ENCODE measurements at regions not wholly inside any gene's neighbourhood (a gene's known extent, or its start where the extent isn't known, plus 50 kb on each side); places are given as distances from the start of the nearest gene placed in this dataset.
"Not testable (repeated sequence)": the region's sequence is repeated elsewhere in the genome, so short reads cannot be mapped to it uniquely, and the experiment has no call there.

- peaks cover 0 to 25% (median 15%) of the 10 kb centered on the region in 4 donors for H3K4me1 ChIP-seq
- WGBS, 2 donors: 56 to 58% methylated on average over 2 of the region's 2 CpGs
- TF ChIP-seq EP300 (IDR thresholded peaks at IDR 0.05) (no peak), POLR2A (IDR thresholded peaks at IDR 0.05) (no peak), CTCF (IDR thresholded peaks at IDR 0.05) (no peak)
- peaks cover 0 to 11% (median 0%) of the 10 kb centered on the region in 3 donors for H3K36me3 ChIP-seq
- H3K9me3 ChIP-seq: no peaks in the 10 kb centered on the region
- DNase-seq (ENCODE audit: low spot score in 2 of 2): no peak
- no peak overlapping the region for H3K4me3 ChIP-seq
- peak overlapping the region in 1 of 4 donors; percentile 13 for H3K27ac ChIP-seq
- H3K27me3 ChIP-seq: no peaks in the 10 kb centered on the region
These were observed 50.3 kb downstream of the GASK1B start for GRCh38 chr4:158122501-158122900.

GRCh38 chr4:158121161-158121579 lies 51.7 kb downstream of the GASK1B start:
- H3K27ac ChIP-seq: peak overlapping the region in 3 of 4 donors; percentile 5 to 81 (median 77)
- peaks cover 0 to 25% (median 15%) of the 10 kb centered on the region in 4 donors for H3K4me1 ChIP-seq
- TF ChIP-seq CTCF (IDR thresholded peaks at IDR 0.05): no peak
- TF ChIP-seq EP300 (IDR thresholded peaks at IDR 0.05): peak in 1 of 2 donors; percentile 75
- peak overlapping the region in 2 of 4 donors; percentile 27 to 36 for H3K4me3 ChIP-seq
- no peaks in the 10 kb centered on the region for H3K9me3 ChIP-seq
- H3K27me3 ChIP-seq: no peaks in the 10 kb centered on the region
- peak in 1 of 2 donors; percentile 57 for DNase-seq (ENCODE audit: low spot score in 2 of 2)
- no peaks in the 10 kb centered on the region for H3K36me3 ChIP-seq
- 15% methylated on average over 3 of the region's 3 CpGs for WGBS, 2 donors

- peak in 1 of 2 donors; percentile 32 for DNase-seq (ENCODE audit: low spot score in 2 of 2)
- peak overlapping the region in 2 of 4 donors; percentile 77 to 81 for H3K27ac ChIP-seq
- H3K27me3 ChIP-seq, H3K36me3 ChIP-seq, H3K9me3 ChIP-seq: not testable (repeated sequence)
- TF ChIP-seq EP300 (IDR thresholded peaks at IDR 0.05): peak in 1 of 2 donors; percentile 60
- H3K4me1 ChIP-seq: peaks cover 0 to 25% (median 15%) of the 10 kb centered on the region in 4 donors
- H3K4me3 ChIP-seq: peak overlapping the region in 2 of 4 donors; percentile 27 to 36
- 18 to 23% methylated on average over 6 of the region's 6 CpGs for WGBS, 2 donors
These were observed 52.1 kb downstream of the GASK1B start for GRCh38 chr4:158120645-158121151.

- Histone ChIP-seq H3K27ac (no peak overlapping the region), H3K4me1 (peaks cover 0 to 7% (median 0%) of the 10 kb centered on the region in 4 donors), H3K36me3 (no peaks in the 10 kb centered on the region), H3K27me3 (no peaks in the 10 kb centered on the region), H3K4me3 (no peak overlapping the region), H3K9me3 (no peaks in the 10 kb centered on the region)
- TF ChIP-seq POLR2A (IDR thresholded peaks at IDR 0.05) (no peak), EP300 (IDR thresholded peaks at IDR 0.05) (peak in 1 of 2 donors; percentile 51)
- DNase-seq (ENCODE audit: low spot score in 2 of 2): no peak
These were observed 60.2 kb downstream of the GASK1B start for GRCh38 chr4:158112611-158113010.

- TF ChIP-seq POLR2A (IDR thresholded peaks at IDR 0.05) (no peak), EP300 (IDR thresholded peaks at IDR 0.05) (no peak), CTCF (IDR thresholded peaks at IDR 0.05) (no peak)
- Histone ChIP-seq H3K36me3 (no peaks in the 10 kb centered on the region), H3K27me3 (no peaks in the 10 kb centered on the region), H3K9me3 (no peaks in the 10 kb centered on the region), H3K27ac (no peak overlapping the region), H3K4me3 (no peak overlapping the region), H3K4me1 (peaks cover 0 to 7% (median 0%) of the 10 kb centered on the region in 4 donors)
- DNase-seq (ENCODE audit: low spot score in 2 of 2): no peak
- 77 to 83% methylated on average over 2 of the region's 2 CpGs for WGBS, 2 donors
These were observed 61.6 kb downstream of the GASK1B start for GRCh38 chr4:158111241-158111640.

- DNase-seq (ENCODE audit: low spot score in 2 of 2): no peak
- no peaks in the 10 kb centered on the region for H3K27me3 ChIP-seq
- H3K9me3 ChIP-seq: no peaks in the 10 kb centered on the region
- H3K4me3 ChIP-seq: no peak overlapping the region
- H3K36me3 ChIP-seq: no peaks in the 10 kb centered on the region
- peaks cover 0 to 7% (median 0%) of the 10 kb centered on the region in 4 donors for H3K4me1 ChIP-seq
- 63 to 69% methylated on average over 4 of the region's 4 CpGs for WGBS, 2 donors
- H3K27ac ChIP-seq: no peak overlapping the region
- TF ChIP-seq POLR2A (IDR thresholded peaks at IDR 0.05) (no peak), EP300 (IDR thresholded peaks at IDR 0.05) (no peak), CTCF (IDR thresholded peaks at IDR 0.05) (no peak)
These were observed 69.9 kb downstream of the GASK1B start for GRCh38 chr4:158102904-158103303.

Data from tibial nerve (tissue), 4 donors.